ENCODE measurements at regions not wholly inside any gene's neighbourhood (a gene's known extent, or its start where the extent isn't known, plus 50 kb on each side); places are given as distances from the start of the nearest gene placed in this dataset.

DNA sequence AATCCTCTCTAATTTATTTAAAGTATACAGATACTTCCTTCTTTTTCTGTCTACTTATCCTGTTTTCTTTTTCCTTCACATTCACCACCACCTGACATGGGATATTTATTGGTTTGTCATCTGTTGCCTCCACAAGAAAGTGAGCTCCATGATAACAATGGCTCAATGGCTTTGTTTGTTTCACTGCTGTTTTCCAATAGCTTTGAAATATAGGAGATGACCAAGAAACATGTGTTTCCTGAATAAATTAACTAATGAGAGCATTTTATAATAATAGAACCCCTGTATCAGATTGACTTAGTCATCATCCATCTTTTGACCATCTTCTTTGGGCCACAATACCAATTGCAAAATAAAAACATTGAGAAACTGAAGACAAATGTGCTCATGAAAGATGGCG is 180.2 kb upstream of the GAS1 start:
- Histone ChIP-seq H3K9me3 (ENCODE audit: low read length) (peaks cover 6% of the 10 kb centered on the region; the same call in 1 of the 2 replicates), H3K27ac (ENCODE audit: low read depth, low read length, poor library complexity, severe bottlenecking) (no peak overlapping the region), H3K9me2 (ENCODE audit: insufficient read depth, low read length) (no peaks in the 10 kb centered on the region), H3K79me2 (ENCODE audit: insufficient read depth, low read depth, low read length) (no peaks in the 10 kb centered on the region), H3K36me3 (ENCODE audit: insufficient read depth, low read length) (no peaks in the 10 kb centered on the region), H3K4me1 (ENCODE audit: insufficient read depth, low read length, poor library complexity, severe bottlenecking) (no peaks in the 10 kb centered on the region), H3K4me2 (ENCODE audit: low read length) (no peak overlapping the region), H3K4me3 (ENCODE audit: low read depth, low read length, poor library complexity, severe bottlenecking) (no peak overlapping the region), H2AFZ (ENCODE audit: low read length) (no peak overlapping the region), H4K20me1 (ENCODE audit: insufficient read depth, low read length) (no peaks in the 10 kb centered on the region)
- no TSS peak for BruUV-seq (replicated peaks)
- no peak for DNase-seq (ENCODE audit: low spot score)
- CTCF ChIA-PET (ENCODE audit: unreplicated experiment) = no interaction called here
- no peak for TF ChIP-seq EZH2phosphoT487 (IDR thresholded peaks at IDR 0.05; ENCODE audit: borderline replicate concordance, low read depth, low read length)
- TF ChIP-seq, protein P1, sequence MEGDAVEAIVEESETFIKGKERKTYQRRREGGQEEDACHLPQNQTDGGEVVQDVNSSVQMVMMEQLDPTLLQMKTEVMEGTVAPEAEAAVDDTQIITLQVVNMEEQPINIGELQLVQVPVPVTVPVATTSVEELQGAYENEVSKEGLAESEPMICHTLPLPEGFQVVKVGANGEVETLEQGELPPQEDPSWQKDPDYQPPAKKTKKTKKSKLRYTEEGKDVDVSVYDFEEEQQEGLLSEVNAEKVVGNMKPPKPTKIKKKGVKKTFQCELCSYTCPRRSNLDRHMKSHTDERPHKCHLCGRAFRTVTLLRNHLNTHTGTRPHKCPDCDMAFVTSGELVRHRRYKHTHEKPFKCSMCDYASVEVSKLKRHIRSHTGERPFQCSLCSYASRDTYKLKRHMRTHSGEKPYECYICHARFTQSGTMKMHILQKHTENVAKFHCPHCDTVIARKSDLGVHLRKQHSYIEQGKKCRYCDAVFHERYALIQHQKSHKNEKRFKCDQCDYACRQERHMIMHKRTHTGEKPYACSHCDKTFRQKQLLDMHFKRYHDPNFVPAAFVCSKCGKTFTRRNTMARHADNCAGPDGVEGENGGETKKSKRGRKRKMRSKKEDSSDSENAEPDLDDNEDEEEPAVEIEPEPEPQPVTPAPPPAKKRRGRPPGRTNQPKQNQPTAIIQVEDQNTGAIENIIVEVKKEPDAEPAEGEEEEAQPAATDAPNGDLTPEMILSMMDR (conservative IDR thresholded peaks at IDR 0.05; ENCODE audit: low read length) = no peak
- intact Hi-C loops (cut with micrococcal nuclease; ENCODE audit: unreplicated experiment) = no loop called here
- POLR2A ChIA-PET = interaction anchor here (0.6 kb wide), 1 partner anchor 69 kb away, joined by 6 read pairs; no protein-coding TSS in a partner anchor

GRCh38 chr9:87127978-87128614 is 180.8 kb upstream of the GAS1 start:
- H3K4me2 ChIP-seq (ENCODE audit: low read length) = no peak overlapping the region
- peaks cover 6% of the 10 kb centered on the region; the same call in 1 of the 2 replicates for H3K9me3 ChIP-seq (ENCODE audit: low read length)
- H2AFZ ChIP-seq (ENCODE audit: low read length) = no peak overlapping the region
- H3K4me3 ChIP-seq (ENCODE audit: low read depth, low read length, poor library complexity, severe bottlenecking) = no peak overlapping the region
- H3K4me1 ChIP-seq (ENCODE audit: insufficient read depth, low read length, poor library complexity, severe bottlenecking) = no peaks in the 10 kb centered on the region
- ChIA-PET CTCF (ENCODE audit: unreplicated experiment) (no interaction called here), POLR2A (no interaction called here)
- no peak overlapping the region for H3K27ac ChIP-seq (ENCODE audit: low read depth, low read length, poor library complexity, severe bottlenecking)
- H3K36me3 ChIP-seq (ENCODE audit: insufficient read depth, low read length) = no peaks in the 10 kb centered on the region
- no peaks in the 10 kb centered on the region for H4K20me1 ChIP-seq (ENCODE audit: insufficient read depth, low read length)
- intact Hi-C loops (cut with micrococcal nuclease; ENCODE audit: unreplicated experiment) = no loop called here
- no peaks in the 10 kb centered on the region for H3K9me2 ChIP-seq (ENCODE audit: insufficient read depth, low read length)
- TF ChIP-seq, protein P1 (conservative IDR thresholded peaks at IDR 0.05; ENCODE audit: low read length) = no peak
- TF ChIP-seq EZH2phosphoT487 (IDR thresholded peaks at IDR 0.05; ENCODE audit: borderline replicate concordance, low read depth, low read length) = no peak
- BruUV-seq (replicated peaks) = no TSS peak
- no peak for DNase-seq (ENCODE audit: low spot score)
- no peaks in the 10 kb centered on the region for H3K79me2 ChIP-seq (ENCODE audit: insufficient read depth, low read depth, low read length)

DNA sequence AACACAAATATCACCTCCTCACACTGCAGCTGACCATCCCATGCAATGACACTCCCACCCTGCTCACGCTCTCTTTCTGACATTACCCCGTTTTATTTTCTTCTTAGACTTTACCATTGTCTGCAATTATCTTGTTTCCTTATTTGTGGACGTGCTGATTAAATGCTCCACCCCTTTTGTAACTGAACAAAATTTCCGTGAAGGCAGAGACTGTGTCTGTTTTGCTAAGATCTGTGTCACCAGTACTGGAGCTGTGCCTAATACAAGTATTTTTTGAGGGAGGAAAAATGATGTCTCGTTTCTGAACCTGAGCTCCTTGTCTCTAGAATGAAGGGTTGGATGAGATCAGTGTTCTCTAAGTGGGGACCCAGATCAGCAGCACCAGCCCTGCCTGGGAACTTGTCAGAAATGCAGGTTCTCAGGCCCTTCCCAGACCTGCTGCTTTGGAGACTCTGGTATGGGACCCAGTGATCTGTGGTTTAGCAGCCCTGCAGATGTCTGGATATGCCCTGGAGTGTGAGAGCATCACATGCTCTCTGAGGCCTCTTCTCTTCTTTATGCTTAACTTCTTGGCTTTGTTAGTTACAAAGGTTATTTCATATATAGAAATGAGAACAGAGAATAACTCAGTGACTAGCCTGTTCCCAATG is 181.7 kb upstream of the GAS1 start:
- Histone ChIP-seq H3K27ac (ENCODE audit: low read depth, low read length, poor library complexity, severe bottlenecking) (no peak overlapping the region), H2AFZ (ENCODE audit: low read length) (no peak overlapping the region), H3K4me1 (ENCODE audit: insufficient read depth, low read length, poor library complexity, severe bottlenecking) (no peaks in the 10 kb centered on the region), H3K79me2 (ENCODE audit: insufficient read depth, low read depth, low read length) (no peaks in the 10 kb centered on the region), H3K9me3 (ENCODE audit: low read length) (peaks cover 6% of the 10 kb centered on the region; the same call in 1 of the 2 replicates), H3K9me2 (ENCODE audit: insufficient read depth, low read length) (no peaks in the 10 kb centered on the region), H3K4me2 (ENCODE audit: low read length) (no peak overlapping the region), H3K36me3 (ENCODE audit: insufficient read depth, low read length) (no peaks in the 10 kb centered on the region), H4K20me1 (ENCODE audit: insufficient read depth, low read length) (no peaks in the 10 kb centered on the region), H3K4me3 (ENCODE audit: low read depth, low read length, poor library complexity, severe bottlenecking) (no peak overlapping the region)
- no peak for DNase-seq (ENCODE audit: low spot score)
- BruUV-seq (replicated peaks) = no TSS peak
- ChIA-PET POLR2A (no interaction called here), CTCF (ENCODE audit: unreplicated experiment) (no interaction called here)
- TF ChIP-seq, protein P1 (conservative IDR thresholded peaks at IDR 0.05; ENCODE audit: low read length) = no peak
- no peak for TF ChIP-seq EZH2phosphoT487 (IDR thresholded peaks at IDR 0.05; ENCODE audit: borderline replicate concordance, low read depth, low read length)
- intact Hi-C loops (cut with micrococcal nuclease; ENCODE audit: unreplicated experiment) = no loop called here

All from OCI-LY7 (cell line).